EL (cell line): ENCODE measurements at regions not wholly inside any gene's neighbourhood (a gene's known extent, or its start where the extent isn't known, plus 50 kb on each side); places are given as distances from the start of the nearest gene placed in this dataset.
"Not testable (repeated sequence)": the region's sequence is repeated elsewhere in the genome, so short reads cannot be mapped to it uniquely, and the experiment has no call there.

Experiments
- DNase-seq: peaks from one replicate; pipeline ENCODE4 v3.0.0-alpha.2; 2016

GRCh38 chr5:44252545-44252944 is 136.7 kb downstream of the FGF10 start:
- no peak for DNase-seq

GRCh38 chr5:44246986-44247385 is 142.2 kb downstream of the FGF10 start:
- DNase-seq, result no peak

- no peak for DNase-seq
These were observed 143.3 kb downstream of the FGF10 start for GRCh38 chr5:44245935-44246334.

- no peak for DNase-seq
These were observed 146.4 kb downstream of the FGF10 start for GRCh38 chr5:44242791-44243190.

GRCh38 chr5:44236040-44236439 is 153.2 kb downstream of the FGF10 start:
- no peak for DNase-seq

- DNase-seq, result no peak
These were observed 155.5 kb downstream of the FGF10 start for GRCh38 chr5:44233691-44234090.

GRCh38 chr5:44225231-44226160 is 163.7 kb downstream of the FGF10 start:
- no peak for DNase-seq

- DNase-seq, result no peak
These were observed 189.8 kb downstream of the FGF10 start for GRCh38 chr5:44199408-44199807.

- DNase-seq, result no peak
These were observed 200.0 kb downstream of the FGF10 start for GRCh38 chr5:44189255-44189654.

- no peak for DNase-seq
These were observed 201.2 kb downstream of the FGF10 start for GRCh38 chr5:44187973-44188372.

- DNase-seq, result no peak
These were observed 205.5 kb downstream of the FGF10 start for GRCh38 chr5:44183753-44184152.

- DNase-seq, result no peak
These were observed 205.9 kb downstream of the FGF10 start for GRCh38 chr5:44183312-44183711.

- no peak for DNase-seq
These were observed 210.8 kb downstream of the FGF10 start for GRCh38 chr5:44178414-44178813.

GRCh38 chr5:44167540-44167939 is 221.7 kb downstream of the FGF10 start:
- DNase-seq, result no peak

GRCh38 chr5:44160369-44160768 is 228.9 kb downstream of the FGF10 start:
- no peak for DNase-seq

- DNase-seq, result no peak
These were observed 239.0 kb downstream of the FGF10 start for GRCh38 chr5:44150075-44150723.

GRCh38 chr5:44117947-44118346 is 271.3 kb downstream of the FGF10 start:
- DNase-seq, result not testable (repeated sequence)

GRCh38 chr5:44108232-44108631 is 281.0 kb downstream of the FGF10 start:
- DNase-seq, result not testable (repeated sequence)

GRCh38 chr5:44099643-44100042 is 289.6 kb downstream of the FGF10 start:
- no peak for DNase-seq

GRCh38 chr5:44089424-44090144 is 299.6 kb downstream of the FGF10 start:
- no peak for DNase-seq

GRCh38 chr5:44085083-44085482 is 304.1 kb downstream of the FGF10 start:
- DNase-seq, result no peak

- DNase-seq, result not testable (repeated sequence)
These were observed 314.7 kb downstream of the FGF10 start for GRCh38 chr5:44074547-44074946.

- DNase-seq, result no peak
These were observed 337.6 kb downstream of the FGF10 start for GRCh38 chr5:44051591-44051990.
